SK-N-SH (cell line): ENCODE measurements at regions not wholly inside any gene's neighbourhood (a gene's known extent, or its start where the extent isn't known, plus 50 kb on each side); places are given as distances from the start of the nearest gene placed in this dataset.

Source experiments
- CTCF ChIA-PET: fragments of 300-600, 350-600 bp; formaldehyde crosslinking; extraction: SDS; loops from one replicate; lab custom pipeline; 2021; lab: Yijun Ruan, JAX
- POLR2A ChIA-PET: fragments of 350-600 bp; sonication (Branson Sonifier 250); formaldehyde crosslinking; extraction: SDS; loops from one replicate; lab custom pipeline; 2020; ENCODE audit warnings: antibody characterized with exemption, inconsistent platforms; lab: Yijun Ruan, JAX
- DNase-seq: peaks from one replicate; pipeline ENCODE4 v3.0.0; 2012
- H2AFZ ChIP-seq: fragments of 200-600 bp; sonication (generic); 2 replicates; pipeline ENCODE4 v1.8.1; 2016; ENCODE audit warnings: antibody characterized with exemption, mild to moderate bottlenecking, low read depth
- H3F3A ChIP-seq: fragments of 200-600 bp; sonication (generic); replicated peaks from 2 replicates; pipeline ENCODE3; 2016; ENCODE audit warnings: antibody characterized with exemption, mild to moderate bottlenecking; ENCODE audit not compliant: insufficient read depth
- H3K27ac ChIP-seq, 2 experiments: fragments of 200-500 bp in 1 of 2; fragments of 200-600 bp in 1 of 2; sonication (Bioruptor generic) in 1 of 2; sonication (generic), shearing (Covaris generic) in 1 of 2; 2 replicates each; pipeline versions ENCODE4 v1.5.1 to v1.6.1; 2014 to 2016; ENCODE audit warnings: low read depth in 2 of 2, inconsistent platforms in 1 of 2, low read length in 1 of 2, mild to moderate bottlenecking in 1 of 2, mixed read lengths in 1 of 2
- H3K27me3 ChIP-seq: fragments of 200-600 bp; sonication (generic), shearing (Covaris generic); 2 replicates; pipeline ENCODE4 v1.6.1; 2016; ENCODE audit warnings: mixed run types; ENCODE audit not compliant: insufficient read depth
- H3K36me3 ChIP-seq, 2 experiments: fragments of 200-500 bp in 1 of 2; fragments of 200-600 bp in 1 of 2; sonication (Bioruptor generic) in 1 of 2; sonication (generic) in 1 of 2; replicated peaks in 1 of 2; 2 replicates each; pipeline versions ENCODE3 to v1.5.1; 2014 to 2016; ENCODE audit warnings: low read length in 1 of 2, mild to moderate bottlenecking in 1 of 2; ENCODE audit not compliant: insufficient read depth in 2 of 2, control insufficient read depth in 1 of 2
- H3K4me1 ChIP-seq, 2 experiments: fragments of 200-500 bp in 1 of 2; fragments of 200-600 bp in 1 of 2; sonication (Bioruptor generic) in 1 of 2; sonication (generic), shearing (Covaris generic) in 1 of 2; 2 replicates each; pipeline versions ENCODE4 v1.5.1 to v1.6.1; 2014 to 2016; ENCODE audit warnings: low read depth in 1 of 2, low read length in 1 of 2, mixed run types in 1 of 2; ENCODE audit not compliant: insufficient read depth in 2 of 2, control insufficient read depth in 1 of 2
- H3K4me2 ChIP-seq: fragments of 200-600 bp; sonication (generic), shearing (Covaris generic); 2 replicates; pipeline ENCODE4 v1.6.1; 2017; ENCODE audit warnings: mixed run types
- H3K4me3 ChIP-seq, 2 experiments: fragments of 200-500 bp in 1 of 2; fragments of 200-600 bp in 1 of 2; sonication (Bioruptor generic) in 1 of 2; sonication (generic), shearing (Covaris generic) in 1 of 2; 2 replicates each; pipeline versions ENCODE4 v1.5.1 to v1.8.1; 2014 to 2016; ENCODE audit warnings: low read depth in 2 of 2, inconsistent platforms in 1 of 2, low read length in 1 of 2, mild to moderate bottlenecking in 1 of 2, mixed read lengths in 1 of 2, moderate library complexity in 1 of 2
- H3K79me2 ChIP-seq: fragments of 200-600 bp; sonication (generic); 2 replicates; pipeline ENCODE4 v1.8.1; 2017; ENCODE audit warnings: mild to moderate bottlenecking; ENCODE audit not compliant: insufficient read depth
- H3K9ac ChIP-seq: fragments of 200-600 bp; sonication (generic); 2 replicates; pipeline ENCODE4 v1.6.1; 2017; ENCODE audit warnings: mixed run types
- H3K9me2 ChIP-seq: fragments of 200-600 bp; sonication (generic); 2 replicates; pipeline ENCODE4 v1.6.1; 2017; ENCODE audit warnings: mixed run types
- H3K9me3 ChIP-seq: fragments of 200-600 bp; sonication (generic); 2 replicates; pipeline ENCODE4 v1.6.1; 2017; ENCODE audit warnings: mixed run types, mild to moderate bottlenecking, moderate library complexity
- H4K20me1 ChIP-seq: fragments of 200-600 bp; sonication (generic); 2 replicates; pipeline ENCODE4 v1.6.1; 2017; ENCODE audit warnings: mild to moderate bottlenecking, mixed run types; ENCODE audit not compliant: insufficient read depth
- EP300 ChIP-seq, 2 experiments: IDR thresholded peaks; 2 replicates each; pipeline versions ENCODE4 v1.4.0 to v1.6.1; 2012; ENCODE audit warnings: borderline replicate concordance in 1 of 2, low read depth in 1 of 2, low read length in 1 of 2
- FOSL2 ChIP-seq: IDR thresholded peaks from 2 replicates; pipeline ENCODE4 v1.4.0; 2012; ENCODE audit warnings: low read depth, mild to moderate bottlenecking, moderate library complexity, borderline replicate concordance
- FOXJ3 ChIP-seq: sonication (generic); formaldehyde crosslinking; IDR thresholded peaks from 2 replicates; pipeline ENCODE4 v1.5.1; 2020; ENCODE audit warnings: mild to moderate bottlenecking, missing genetic modification reagents
- JUND ChIP-seq: IDR thresholded peaks from 2 replicates; pipeline ENCODE4 v1.4.0; 2012
- MEF2A ChIP-seq: IDR thresholded peaks from 2 replicates; pipeline ENCODE4 v1.4.0; 2012; ENCODE audit warnings: low read depth, borderline replicate concordance
- MXI1 ChIP-seq: IDR thresholded peaks from 2 replicates; pipeline ENCODE4 v1.6.1; 2012; ENCODE audit warnings: mild to moderate bottlenecking, low read depth, low read length, improper control_type of control experiment
- NFIC ChIP-seq: IDR thresholded peaks from 2 replicates; pipeline ENCODE4 v1.4.0; 2012; ENCODE audit warnings: borderline replicate concordance
- RFX5 ChIP-seq: IDR thresholded peaks from 2 replicates; pipeline ENCODE4 v1.6.1; 2012; ENCODE audit warnings: mild to moderate bottlenecking, improper control_type of control experiment, low read length
- RXRA ChIP-seq: IDR thresholded peaks from 2 replicates; pipeline ENCODE4 v1.4.0; 2012; ENCODE audit warnings: low read depth, mild to moderate bottlenecking, borderline replicate concordance
- TCF12 ChIP-seq: IDR thresholded peaks from 2 replicates; pipeline ENCODE4 v1.4.0; 2012
- WGBS: methylation state at CpG from one replicate; pipeline ENCODE4 v1.1.6; 2017; ENCODE audit warnings: low lambda C conversion rate; 5-methylcytosine and 5-hydroxymethylcytosine counted together
- TF ChIP-seq, protein P1 (sequence below): IDR thresholded peaks from 2 replicates; pipeline ENCODE4 v1.6.1; 2012; ENCODE audit warnings: mild to moderate bottlenecking, low read depth, low read length, moderate library complexity
- TF ChIP-seq, protein P2 (sequence below): IDR thresholded peaks from 2 replicates; pipeline ENCODE4 v1.4.0; 2012; ENCODE audit warnings: low read depth, borderline replicate concordance

DNA sequence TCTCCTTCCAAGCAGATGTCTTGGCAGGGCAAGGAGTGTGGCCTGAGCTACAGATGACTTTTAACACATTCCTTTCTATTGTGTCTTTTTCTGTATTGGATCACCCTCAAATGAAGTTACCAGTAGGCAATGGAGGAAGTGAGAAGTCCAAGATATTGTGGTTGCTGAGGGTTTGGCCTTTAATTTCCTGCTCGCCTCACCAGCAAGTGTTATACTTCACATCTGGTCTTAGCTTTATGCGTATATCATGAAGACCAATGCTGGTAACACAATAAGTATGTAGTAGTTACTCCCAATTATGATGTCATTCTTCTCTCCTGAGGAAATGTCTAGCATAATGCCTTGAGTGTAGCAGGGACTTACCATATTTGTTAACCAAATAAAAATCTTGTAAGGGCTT, 179.9 kb downstream of the ZIC1 start:
- H3K4me3 ChIP-seq = no peak overlapping the region
- no peak overlapping the region for H3K4me2 ChIP-seq
- no peaks in the 10 kb centered on the region for H3F3A ChIP-seq
- no peaks in the 10 kb centered on the region for H3K36me3 ChIP-seq
- no peak overlapping the region for H2AFZ ChIP-seq
- no peaks in the 10 kb centered on the region for H3K4me1 ChIP-seq
- no peaks in the 10 kb centered on the region for H3K9me3 ChIP-seq
- DNase-seq = no peak
- no peaks in the 10 kb centered on the region for H3K27me3 ChIP-seq
- no peaks in the 10 kb centered on the region for H3K9me2 ChIP-seq
- 61% methylated on average over 2 of the region's 2 CpGs for WGBS
- no peak for TF ChIP-seq MEF2A
- POLR2A ChIA-PET = no interaction called here
- no peak overlapping the region for H3K9ac ChIP-seq
- no peak overlapping the region for H3K27ac ChIP-seq
- CTCF ChIA-PET = interaction anchor here (0.8 kb wide), 1 partner anchor 28 kb away, joined by 3 read pairs; no protein-coding TSS in a partner anchor
- no peaks in the 10 kb centered on the region for H4K20me1 ChIP-seq
- H3K79me2 ChIP-seq = no peaks in the 10 kb centered on the region

DNA sequence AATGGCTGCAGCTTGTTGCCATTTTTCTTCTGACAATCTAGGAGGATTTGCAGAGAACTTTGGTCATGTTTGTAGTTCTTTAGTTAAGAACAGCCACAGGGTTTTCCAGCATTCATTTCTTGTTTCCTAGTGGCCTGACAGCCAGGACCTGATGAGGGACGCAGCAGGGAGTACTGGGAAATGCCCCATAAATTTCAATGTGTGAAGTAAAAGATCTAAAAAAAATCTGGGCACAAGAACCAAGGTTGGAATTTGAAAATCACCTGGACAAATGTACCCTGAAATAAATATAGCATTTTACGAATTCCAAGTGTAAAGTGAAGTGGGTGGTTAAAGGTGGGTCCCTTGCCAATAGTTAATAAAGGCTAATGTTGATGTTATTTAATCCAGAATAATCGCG, 195.0 kb downstream of the ZIC1 start:
- no peaks in the 10 kb centered on the region for H3K9me2 ChIP-seq

DNA sequence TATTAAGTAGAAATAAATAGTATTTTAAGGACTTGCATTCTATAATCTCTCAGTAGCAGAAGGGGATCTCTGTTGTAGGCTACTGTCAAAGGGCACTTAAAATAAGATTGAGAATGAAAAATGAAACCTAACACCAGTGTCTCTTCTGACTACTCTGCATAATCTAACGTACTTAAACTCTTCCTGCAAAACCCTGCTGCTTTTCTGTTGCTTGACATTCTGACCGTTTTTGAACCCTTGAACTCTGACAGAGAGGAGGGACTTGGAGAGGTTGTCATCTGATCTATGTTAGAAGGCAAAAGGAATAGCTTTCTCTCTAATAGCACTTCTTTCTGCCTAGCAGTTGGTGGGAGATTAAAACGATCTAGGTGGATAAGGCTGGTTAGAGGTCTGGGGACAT, 204.6 kb downstream of the ZIC1 start:
- no peaks in the 10 kb centered on the region for H3F3A ChIP-seq
- 39% methylated on average over 3 of the region's 3 CpGs for WGBS
- no peaks in the 10 kb centered on the region for H4K20me1 ChIP-seq
- no peak overlapping the region for H3K9ac ChIP-seq
- H3K36me3 ChIP-seq = no peaks in the 10 kb centered on the region
- no peaks in the 10 kb centered on the region for H3K9me3 ChIP-seq
- H3K4me1 ChIP-seq = no peaks in the 10 kb centered on the region
- ChIA-PET CTCF (no interaction called here), POLR2A (no interaction called here)
- TF ChIP-seq RFX5 = no peak
- TF ChIP-seq, protein P1, sequence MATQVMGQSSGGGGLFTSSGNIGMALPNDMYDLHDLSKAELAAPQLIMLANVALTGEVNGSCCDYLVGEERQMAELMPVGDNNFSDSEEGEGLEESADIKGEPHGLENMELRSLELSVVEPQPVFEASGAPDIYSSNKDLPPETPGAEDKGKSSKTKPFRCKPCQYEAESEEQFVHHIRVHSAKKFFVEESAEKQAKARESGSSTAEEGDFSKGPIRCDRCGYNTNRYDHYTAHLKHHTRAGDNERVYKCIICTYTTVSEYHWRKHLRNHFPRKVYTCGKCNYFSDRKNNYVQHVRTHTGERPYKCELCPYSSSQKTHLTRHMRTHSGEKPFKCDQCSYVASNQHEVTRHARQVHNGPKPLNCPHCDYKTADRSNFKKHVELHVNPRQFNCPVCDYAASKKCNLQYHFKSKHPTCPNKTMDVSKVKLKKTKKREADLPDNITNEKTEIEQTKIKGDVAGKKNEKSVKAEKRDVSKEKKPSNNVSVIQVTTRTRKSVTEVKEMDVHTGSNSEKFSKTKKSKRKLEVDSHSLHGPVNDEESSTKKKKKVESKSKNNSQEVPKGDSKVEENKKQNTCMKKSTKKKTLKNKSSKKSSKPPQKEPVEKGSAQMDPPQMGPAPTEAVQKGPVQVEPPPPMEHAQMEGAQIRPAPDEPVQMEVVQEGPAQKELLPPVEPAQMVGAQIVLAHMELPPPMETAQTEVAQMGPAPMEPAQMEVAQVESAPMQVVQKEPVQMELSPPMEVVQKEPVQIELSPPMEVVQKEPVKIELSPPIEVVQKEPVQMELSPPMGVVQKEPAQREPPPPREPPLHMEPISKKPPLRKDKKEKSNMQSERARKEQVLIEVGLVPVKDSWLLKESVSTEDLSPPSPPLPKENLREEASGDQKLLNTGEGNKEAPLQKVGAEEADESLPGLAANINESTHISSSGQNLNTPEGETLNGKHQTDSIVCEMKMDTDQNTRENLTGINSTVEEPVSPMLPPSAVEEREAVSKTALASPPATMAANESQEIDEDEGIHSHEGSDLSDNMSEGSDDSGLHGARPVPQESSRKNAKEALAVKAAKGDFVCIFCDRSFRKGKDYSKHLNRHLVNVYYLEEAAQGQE = no peak
- no peak for TF ChIP-seq FOXJ3 (CRISPR knock-in tag)
- no peak for TF ChIP-seq MXI1
- TF ChIP-seq EP300 (IDR thresholded peaks at IDR 0.05; ENCODE audit: borderline replicate concordance in 1 of 2, low read depth in 1 of 2, low read length in 1 of 2) = no peak
- TF ChIP-seq JUND = no peak
- no peak overlapping the region for H3K27ac ChIP-seq
- no peak overlapping the region for H2AFZ ChIP-seq
- H3K4me3 ChIP-seq = no peak overlapping the region
- H3K27me3 ChIP-seq = no peaks in the 10 kb centered on the region
- no peaks in the 10 kb centered on the region for H3K79me2 ChIP-seq
- H3K4me2 ChIP-seq = no peak overlapping the region
- H3K9me2 ChIP-seq = no peaks in the 10 kb centered on the region
- no peak for DNase-seq

More for the DNA sequence above, 195.0 kb downstream of the ZIC1 start:
- Histone ChIP-seq H3K9ac (no peak overlapping the region), H3K4me1 (no peaks in the 10 kb centered on the region), H3K36me3 (no peaks in the 10 kb centered on the region), H3K4me2 (no peak overlapping the region), H3F3A (no peaks in the 10 kb centered on the region), H4K20me1 (no peaks in the 10 kb centered on the region), H3K4me3 (no peak overlapping the region), H2AFZ (no peak overlapping the region), H3K27ac (no peak overlapping the region), H3K27me3 (no peaks in the 10 kb centered on the region), H3K9me3 (no peaks in the 10 kb centered on the region), H3K79me2 (no peaks in the 10 kb centered on the region)
- TF ChIP-seq, protein P2, sequence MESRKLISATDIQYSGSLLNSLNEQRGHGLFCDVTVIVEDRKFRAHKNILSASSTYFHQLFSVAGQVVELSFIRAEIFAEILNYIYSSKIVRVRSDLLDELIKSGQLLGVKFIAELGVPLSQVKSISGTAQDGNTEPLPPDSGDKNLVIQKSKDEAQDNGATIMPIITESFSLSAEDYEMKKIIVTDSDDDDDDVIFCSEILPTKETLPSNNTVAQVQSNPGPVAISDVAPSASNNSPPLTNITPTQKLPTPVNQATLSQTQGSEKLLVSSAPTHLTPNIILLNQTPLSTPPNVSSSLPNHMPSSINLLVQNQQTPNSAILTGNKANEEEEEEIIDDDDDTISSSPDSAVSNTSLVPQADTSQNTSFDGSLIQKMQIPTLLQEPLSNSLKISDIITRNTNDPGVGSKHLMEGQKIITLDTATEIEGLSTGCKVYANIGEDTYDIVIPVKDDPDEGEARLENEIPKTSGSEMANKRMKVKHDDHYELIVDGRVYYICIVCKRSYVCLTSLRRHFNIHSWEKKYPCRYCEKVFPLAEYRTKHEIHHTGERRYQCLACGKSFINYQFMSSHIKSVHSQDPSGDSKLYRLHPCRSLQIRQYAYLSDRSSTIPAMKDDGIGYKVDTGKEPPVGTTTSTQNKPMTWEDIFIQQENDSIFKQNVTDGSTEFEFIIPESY = no peak
- no peak for TF ChIP-seq NFIC
- TF ChIP-seq TCF12 = no peak
- no peak for TF ChIP-seq RXRA
- no peak for TF ChIP-seq FOSL2
- WGBS = 39% methylated on average over 4 of the region's 4 CpGs
- CTCF ChIA-PET = no interaction called here
- DNase-seq = no peak
- POLR2A ChIA-PET = no interaction called here
